ENCODE measurements at regions not wholly inside any gene's neighbourhood (a gene's known extent, or its start where the extent isn't known, plus 50 kb on each side); places are given as distances from the start of the nearest gene placed in this dataset.
"Not testable (repeated sequence)": the region's sequence is repeated elsewhere in the genome, so short reads cannot be mapped to it uniquely, and the experiment has no call there.

- DNase-seq (ENCODE audit: low read depth in 2 of 2), result no peak
Observed at GRCh38 chr12:65675141-65675621, 149.1 kb upstream of the HMGA2 start.

- not testable (repeated sequence) for DNase-seq (ENCODE audit: low read depth in 2 of 2)
Observed at GRCh38 chr12:65678172-65678571, 146.1 kb upstream of the HMGA2 start.

GRCh38 chr12:65681226-65681625 is 143.1 kb upstream of the HMGA2 start:
- no peak for DNase-seq (ENCODE audit: low read depth in 2 of 2)

GRCh38 chr12:65682112-65682511 is 142.2 kb upstream of the HMGA2 start:
- DNase-seq (ENCODE audit: low read depth in 2 of 2), result no peak

GRCh38 chr12:65684906-65685305 is 139.4 kb upstream of the HMGA2 start:
- DNase-seq (ENCODE audit: low read depth in 2 of 2), result no peak

- DNase-seq (ENCODE audit: low read depth in 2 of 2), result peak; percentile 31 to 55
Observed at GRCh38 chr12:65685514-65685913, 138.8 kb upstream of the HMGA2 start.

GRCh38 chr12:65689508-65689907 is 134.8 kb upstream of the HMGA2 start:
- DNase-seq (ENCODE audit: low read depth in 2 of 2), result no peak

GRCh38 chr12:65690477-65690876 is 133.8 kb upstream of the HMGA2 start:
- DNase-seq (ENCODE audit: low read depth in 2 of 2), result no peak

- DNase-seq (ENCODE audit: low read depth in 2 of 2), result no peak
Observed at GRCh38 chr12:65694130-65694529, 130.2 kb upstream of the HMGA2 start.

- DNase-seq (ENCODE audit: low read depth in 2 of 2), result peak; percentile 20 to 95
Observed at GRCh38 chr12:65695113-65695865, 129.0 kb upstream of the HMGA2 start.

GRCh38 chr12:65696227-65696626 is 128.1 kb upstream of the HMGA2 start:
- DNase-seq (ENCODE audit: low read depth in 2 of 2), result no peak

- peak in 1 of 2 donors; percentile 35 for DNase-seq (ENCODE audit: low read depth in 2 of 2)
Observed at GRCh38 chr12:65699251-65699650, 125.0 kb upstream of the HMGA2 start.

GRCh38 chr12:65703176-65703575 is 121.1 kb upstream of the HMGA2 start:
- no peak for DNase-seq (ENCODE audit: low read depth in 2 of 2)

- no peak for DNase-seq (ENCODE audit: low read depth in 2 of 2)
Observed at GRCh38 chr12:65705380-65705876, 118.9 kb upstream of the HMGA2 start.

- DNase-seq (ENCODE audit: low read depth in 2 of 2), result no peak
Observed at GRCh38 chr12:65707051-65707450, 117.2 kb upstream of the HMGA2 start.

GRCh38 chr12:65712260-65713004 is 111.9 kb upstream of the HMGA2 start:
- DNase-seq (ENCODE audit: low read depth in 2 of 2), result no peak

GRCh38 chr12:65715961-65716360 is 108.3 kb upstream of the HMGA2 start:
- no peak for DNase-seq (ENCODE audit: low read depth in 2 of 2)

GRCh38 chr12:65720136-65721130 is 103.8 kb upstream of the HMGA2 start:
- no peak for DNase-seq (ENCODE audit: low read depth in 2 of 2)

- DNase-seq (ENCODE audit: low read depth in 2 of 2), result no peak
Observed at GRCh38 chr12:65721541-65722190, 102.6 kb upstream of the HMGA2 start.

- no peak for DNase-seq (ENCODE audit: low read depth in 2 of 2)
Observed at GRCh38 chr12:65725376-65725775, 98.9 kb upstream of the HMGA2 start.

GRCh38 chr12:65728455-65728847 is 95.8 kb upstream of the HMGA2 start:
- DNase-seq (ENCODE audit: low read depth in 2 of 2), result no peak
